ENCODE measurements at regions not wholly inside any gene's neighbourhood (a gene's known extent, or its start where the extent isn't known, plus 50 kb on each side); places are given as distances from the start of the nearest gene placed in this dataset.

DNA sequence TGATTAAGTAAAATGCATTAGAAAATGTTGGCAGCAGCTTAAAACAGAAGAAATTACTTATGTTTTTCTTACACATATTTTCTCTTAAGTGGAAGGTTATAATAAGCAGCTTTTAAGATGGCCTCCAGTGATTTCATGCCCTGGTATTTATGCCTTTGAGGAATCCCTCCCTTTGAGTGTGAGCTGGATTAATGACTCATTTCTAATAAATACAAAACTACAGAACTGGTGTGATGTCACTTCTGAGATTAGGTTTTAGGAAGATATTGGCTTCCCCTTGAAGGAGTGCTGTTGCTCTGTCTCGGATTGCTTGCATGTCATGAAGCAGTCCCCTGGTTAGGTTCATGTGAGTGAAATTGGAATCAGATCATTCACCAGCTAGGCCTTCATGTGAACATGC lies 143.2 kb upstream of the EPHA7 start:
- ChIA-PET CTCF (interaction anchor here (0.6 kb wide), 1 partner anchor 1109 kb away, joined by 3 read pairs; no protein-coding TSS in a partner anchor), POLR2A (no interaction called here)
- DNase-seq (ENCODE audit: extremely low spot score) = no peak
- TF ChIP-seq SUZ12 (IDR thresholded peaks at IDR 0.05) (no peak), L3MBTL2 (conservative IDR thresholded peaks at IDR 0.05) (no peak), LEF1 (IDR thresholded peaks at IDR 0.05; ENCODE audit: borderline replicate concordance) (no peak), ARNT (IDR thresholded peaks at IDR 0.05) (no peak), HDGF (IDR thresholded peaks at IDR 0.05; ENCODE audit: borderline replicate concordance) (no peak), FOXK2 (IDR thresholded peaks at IDR 0.05) (no peak), TARDBP (IDR thresholded peaks at IDR 0.05) (no peak), FOXM1 (IDR thresholded peaks at IDR 0.05; ENCODE audit: borderline replicate concordance) (no peak), NFRKB (IDR thresholded peaks at IDR 0.05) (no peak), ELF4 (IDR thresholded peaks at IDR 0.05) (no peak)
- TF ChIP-seq, protein P1, sequence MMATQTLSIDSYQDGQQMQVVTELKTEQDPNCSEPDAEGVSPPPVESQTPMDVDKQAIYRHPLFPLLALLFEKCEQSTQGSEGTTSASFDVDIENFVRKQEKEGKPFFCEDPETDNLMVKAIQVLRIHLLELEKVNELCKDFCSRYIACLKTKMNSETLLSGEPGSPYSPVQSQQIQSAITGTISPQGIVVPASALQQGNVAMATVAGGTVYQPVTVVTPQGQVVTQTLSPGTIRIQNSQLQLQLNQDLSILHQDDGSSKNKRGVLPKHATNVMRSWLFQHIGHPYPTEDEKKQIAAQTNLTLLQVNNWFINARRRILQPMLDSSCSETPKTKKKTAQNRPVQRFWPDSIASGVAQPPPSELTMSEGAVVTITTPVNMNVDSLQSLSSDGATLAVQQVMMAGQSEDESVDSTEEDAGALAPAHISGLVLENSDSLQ (IDR thresholded peaks at IDR 0.05) = no peak

DNA sequence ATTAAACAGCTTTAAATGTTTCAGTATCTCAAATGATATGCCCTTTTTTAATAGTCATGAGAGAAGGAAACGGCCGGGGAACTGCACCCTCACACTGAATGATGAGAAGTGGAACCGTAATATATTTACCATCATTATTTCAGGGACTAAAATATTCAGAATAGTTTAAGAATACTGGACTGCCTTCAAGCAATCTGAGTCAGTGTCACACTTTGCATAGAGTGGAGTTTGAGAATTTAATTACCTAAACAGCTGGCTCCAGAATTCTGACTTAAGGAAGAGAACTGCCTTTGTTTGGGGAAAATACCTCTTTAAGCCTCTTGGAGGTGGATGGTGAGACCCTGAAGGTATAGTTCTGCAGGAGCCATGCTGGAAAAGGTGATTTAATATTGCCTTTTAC lies 135.9 kb upstream of the EPHA7 start:
- POLR2A ChIA-PET = no interaction called here
- no peak for DNase-seq (ENCODE audit: extremely low spot score)
- CTCF ChIA-PET = interaction anchor here (0.6 kb wide), 1 partner anchor 163 kb away, joined by 14 read pairs; no protein-coding TSS in a partner anchor
- TF ChIP-seq ZNF384 (IDR thresholded peaks at IDR 0.05) = no peak
- TF ChIP-seq SP1 (IDR thresholded peaks at IDR 0.05) = no peak
- TF ChIP-seq BHLHE40 (IDR thresholded peaks at IDR 0.05; ENCODE audit: borderline replicate concordance) = no peak
- TF ChIP-seq, protein P1 (IDR thresholded peaks at IDR 0.05) = no peak
- no peak for TF ChIP-seq FOXA1 (IDR thresholded peaks at IDR 0.05)

DNA sequence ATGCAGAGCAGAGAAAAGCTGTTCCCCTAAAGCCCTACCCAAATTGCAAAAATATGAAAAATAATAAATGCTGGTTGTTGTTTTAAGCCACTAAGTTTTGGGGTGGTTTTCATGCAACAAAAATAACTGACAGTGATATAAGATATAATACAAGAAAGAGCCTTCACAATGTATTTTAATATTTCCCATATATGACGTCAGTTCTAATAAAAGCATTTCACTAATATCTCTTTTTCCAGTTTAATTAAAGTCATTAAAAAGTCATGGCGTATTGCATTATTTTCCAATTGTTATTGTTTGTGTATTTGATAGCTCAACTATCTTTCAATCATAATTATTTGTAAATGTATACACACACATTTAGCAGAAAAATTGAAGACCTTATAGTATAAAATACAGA lies 134.7 kb upstream of the EPHA7 start:
- POLR2A ChIA-PET = no interaction called here
- DNase-seq (ENCODE audit: extremely low spot score) = no peak
- TF ChIP-seq ELF4 (IDR thresholded peaks at IDR 0.05) (no peak), LEF1 (IDR thresholded peaks at IDR 0.05; ENCODE audit: borderline replicate concordance) (no peak), ZNF384 (IDR thresholded peaks at IDR 0.05) (no peak), ARNT (IDR thresholded peaks at IDR 0.05) (no peak)
- TF ChIP-seq, protein P1 (IDR thresholded peaks at IDR 0.05) = no peak
- CTCF ChIA-PET = no interaction called here

DNA sequence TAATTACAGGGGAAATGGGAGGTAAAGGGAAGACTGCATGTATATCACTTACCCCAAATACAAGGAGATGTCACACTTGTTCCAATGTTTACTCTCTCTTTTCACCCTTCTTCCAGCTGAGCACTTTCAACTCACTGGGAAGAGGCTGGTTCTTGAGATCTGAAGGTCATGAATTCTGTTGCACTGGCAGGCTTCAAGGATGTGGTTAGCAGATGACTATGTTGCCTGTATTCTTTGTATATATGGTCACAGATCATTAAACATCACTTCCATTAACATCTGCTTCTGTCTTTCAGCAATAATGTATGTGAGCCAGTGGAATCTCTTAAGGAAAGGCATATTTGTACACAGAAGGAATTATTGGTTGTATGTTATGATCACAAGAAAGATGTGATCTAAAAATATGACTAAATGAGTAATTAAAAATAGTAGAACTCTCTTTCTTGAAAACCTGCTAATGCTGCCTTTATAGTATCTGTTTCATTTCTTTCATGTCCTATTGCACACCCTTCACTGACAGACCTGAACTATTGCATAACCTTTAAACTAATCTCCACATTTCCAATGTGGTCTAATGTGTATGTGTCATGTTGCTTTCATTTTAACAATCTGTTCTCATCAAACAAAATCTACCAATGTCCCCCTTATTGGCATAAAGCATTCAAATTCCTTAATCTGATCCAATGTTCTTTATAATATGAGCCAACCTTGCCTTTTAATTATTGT lies 131.4 kb upstream of the EPHA7 start:
- ChIA-PET POLR2A (no interaction called here), CTCF (no interaction called here)
- no peak for DNase-seq (ENCODE audit: extremely low spot score)
- TF ChIP-seq SP1 (IDR thresholded peaks at IDR 0.05) (no peak), TARDBP (IDR thresholded peaks at IDR 0.05) (no peak), FOXM1 (IDR thresholded peaks at IDR 0.05; ENCODE audit: borderline replicate concordance) (no peak), ARNT (IDR thresholded peaks at IDR 0.05) (no peak), ZNF384 (IDR thresholded peaks at IDR 0.05) (no peak), HDGF (IDR thresholded peaks at IDR 0.05; ENCODE audit: borderline replicate concordance) (no peak), NFRKB (IDR thresholded peaks at IDR 0.05) (no peak), FOXK2 (IDR thresholded peaks at IDR 0.05) (no peak)
- TF ChIP-seq, protein P1 (IDR thresholded peaks at IDR 0.05) = no peak

DNA sequence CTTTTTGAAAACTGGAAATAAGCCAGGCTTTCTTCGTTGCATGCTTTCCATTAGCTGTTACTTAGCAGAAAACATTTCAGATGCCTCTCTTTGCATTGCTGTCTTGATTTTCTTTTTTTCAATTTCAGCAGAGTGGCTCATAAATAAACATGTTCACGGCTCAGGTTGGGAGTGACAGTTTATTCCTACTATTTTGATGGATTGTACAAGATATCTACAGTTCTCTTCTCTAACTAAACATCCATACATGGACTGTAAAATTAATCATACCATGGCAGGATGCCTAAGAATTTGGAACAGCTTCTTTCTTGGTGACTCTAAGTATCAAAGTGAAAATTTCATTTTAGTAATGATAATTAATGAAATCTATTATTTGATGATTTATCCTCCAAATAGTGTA lies 130.5 kb upstream of the EPHA7 start:
- CTCF ChIA-PET = no interaction called here
- no peak for TF ChIP-seq FOXK2 (IDR thresholded peaks at IDR 0.05)
- TF ChIP-seq, protein P1 (IDR thresholded peaks at IDR 0.05) = no peak
- no peak for TF ChIP-seq SP1 (IDR thresholded peaks at IDR 0.05)
- no peak for TF ChIP-seq NFRKB (IDR thresholded peaks at IDR 0.05)
- DNase-seq (ENCODE audit: extremely low spot score) = no peak
- POLR2A ChIA-PET = no interaction called here

DNA sequence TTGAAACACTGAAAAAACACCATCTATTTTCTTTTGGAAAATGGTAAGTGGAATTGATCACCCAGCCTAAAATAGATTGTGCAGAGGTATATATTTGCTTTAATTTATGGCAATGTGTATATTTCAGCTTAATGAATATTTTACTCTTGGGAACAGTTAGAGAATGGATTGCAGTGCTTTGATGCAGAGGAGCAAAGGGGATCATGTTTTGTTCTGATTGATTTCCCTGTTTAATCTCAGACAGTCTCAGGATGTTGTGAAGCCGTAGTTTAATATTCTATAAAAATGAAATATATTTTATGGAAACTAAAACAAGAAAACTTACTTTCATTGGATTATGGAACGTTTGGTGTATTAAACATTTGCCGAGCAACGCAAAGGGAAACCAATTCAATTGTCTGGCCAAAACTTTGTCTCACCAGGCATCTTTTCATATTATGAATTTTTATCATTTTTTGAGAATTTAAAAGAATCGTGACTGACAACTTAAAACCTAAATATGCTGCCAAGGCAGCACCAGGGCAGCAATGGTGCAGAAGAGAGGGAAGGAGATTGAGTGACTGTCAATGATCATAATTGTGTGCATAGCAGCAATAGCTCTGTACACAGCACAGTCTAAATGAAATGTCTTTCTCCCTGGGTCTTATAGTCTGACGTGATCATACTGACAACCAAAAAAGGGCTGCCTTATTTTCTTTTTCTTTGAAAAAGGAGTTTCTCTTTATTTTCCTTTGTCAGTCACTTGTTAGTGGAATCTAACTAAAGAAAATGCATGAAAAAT lies 105.5 kb upstream of the EPHA7 start:
- CTCF ChIA-PET = no interaction called here
- no peak for DNase-seq (ENCODE audit: extremely low spot score)
- POLR2A ChIA-PET = no interaction called here
- TF ChIP-seq ELF4 (IDR thresholded peaks at IDR 0.05) = no peak
- TF ChIP-seq CTBP1 (IDR thresholded peaks at IDR 0.05; ENCODE audit: borderline replicate concordance) = no peak
- TF ChIP-seq BHLHE40 (IDR thresholded peaks at IDR 0.05; ENCODE audit: borderline replicate concordance) = no peak
- TF ChIP-seq, protein P1 (IDR thresholded peaks at IDR 0.05) = no peak
- TF ChIP-seq SP1 (IDR thresholded peaks at IDR 0.05) = no peak
